Breast epithelium (tissue), 4 donors: ENCODE measurements at regions not wholly inside any gene's neighbourhood (a gene's known extent, or its start where the extent isn't known, plus 50 kb on each side); places are given as distances from the start of the nearest gene placed in this dataset.

Experiments
- DNase-seq, 2 donors: peaks; one replicate each; pipeline ENCODE4 v3.0.0-alpha.2; 2019; ENCODE audit warnings: low spot score in 2 of 2
- H3K27ac ChIP-seq, 2 donors: fragments of 200-600 bp; sonication (generic) in 1 of 2; one replicate each; pipeline ENCODE4 v1.5.1; 2016 to 2019; ENCODE audit warnings: mild to moderate bottlenecking in 1 of 2
- H3K27me3 ChIP-seq, 2 donors: fragments of 200-600 bp; sonication (generic) in 1 of 2; one replicate each; pipeline versions ENCODE4 v1.5.1 to v1.6.0; 2017 to 2019; ENCODE audit warnings: control low read depth in 1 of 2, mild to moderate bottlenecking in 1 of 2
- H3K36me3 ChIP-seq: fragments of 200-600 bp; one replicate; pipeline ENCODE4 v1.5.1; 2019
- H3K4me1 ChIP-seq, 2 donors: fragments of 200-600 bp; sonication (generic); one replicate each; pipeline ENCODE4 v1.5.1; 2016 to 2019; ENCODE audit warnings: control low read depth in 1 of 2
- H3K4me3 ChIP-seq, 3 donors: fragments of 200-600 bp; sonication (generic); 1 replicate in 2 of 3; 2 replicates in 1 of 3; pipeline ENCODE4 v1.5.1; 2016 to 2019; ENCODE audit warnings: mild to moderate bottlenecking in 3 of 3, moderate library complexity in 2 of 3
- H3K9me3 ChIP-seq, 2 donors: fragments of 200-600 bp; sonication (generic) in 1 of 2; one replicate each; pipeline ENCODE4 v1.5.1; 2016 to 2019; ENCODE audit warnings: control low read depth in 1 of 2
- CTCF ChIP-seq, 3 donors: fragments of 450-650 bp; IDR thresholded peaks; one replicate each; pipeline ENCODE4 v1.5.1; 2016 to 2017; ENCODE audit warnings: antibody characterized with exemption in 3 of 3, mild to moderate bottlenecking in 3 of 3, moderate library complexity in 3 of 3
- POLR2A ChIP-seq: fragments of 450-650 bp; IDR thresholded peaks from one replicate; pipeline ENCODE4 v1.6.1; 2016; ENCODE audit warnings: antibody characterized with exemption, mild to moderate bottlenecking, moderate library complexity
- POLR2AphosphoS5 ChIP-seq, 3 donors: sonication (generic); formaldehyde crosslinking; IDR thresholded peaks; one replicate each; pipeline ENCODE4 v1.6.1; 2017; ENCODE audit warnings: antibody characterized with exemption in 3 of 3
- intact Hi-C: fragments of 100-400 bp; cut with DNase I; formaldehyde crosslinking; loops from one replicate; pipeline ENCODE4 v1.15.1; 2023; ENCODE audit warnings: low total_unique reads

DNA sequence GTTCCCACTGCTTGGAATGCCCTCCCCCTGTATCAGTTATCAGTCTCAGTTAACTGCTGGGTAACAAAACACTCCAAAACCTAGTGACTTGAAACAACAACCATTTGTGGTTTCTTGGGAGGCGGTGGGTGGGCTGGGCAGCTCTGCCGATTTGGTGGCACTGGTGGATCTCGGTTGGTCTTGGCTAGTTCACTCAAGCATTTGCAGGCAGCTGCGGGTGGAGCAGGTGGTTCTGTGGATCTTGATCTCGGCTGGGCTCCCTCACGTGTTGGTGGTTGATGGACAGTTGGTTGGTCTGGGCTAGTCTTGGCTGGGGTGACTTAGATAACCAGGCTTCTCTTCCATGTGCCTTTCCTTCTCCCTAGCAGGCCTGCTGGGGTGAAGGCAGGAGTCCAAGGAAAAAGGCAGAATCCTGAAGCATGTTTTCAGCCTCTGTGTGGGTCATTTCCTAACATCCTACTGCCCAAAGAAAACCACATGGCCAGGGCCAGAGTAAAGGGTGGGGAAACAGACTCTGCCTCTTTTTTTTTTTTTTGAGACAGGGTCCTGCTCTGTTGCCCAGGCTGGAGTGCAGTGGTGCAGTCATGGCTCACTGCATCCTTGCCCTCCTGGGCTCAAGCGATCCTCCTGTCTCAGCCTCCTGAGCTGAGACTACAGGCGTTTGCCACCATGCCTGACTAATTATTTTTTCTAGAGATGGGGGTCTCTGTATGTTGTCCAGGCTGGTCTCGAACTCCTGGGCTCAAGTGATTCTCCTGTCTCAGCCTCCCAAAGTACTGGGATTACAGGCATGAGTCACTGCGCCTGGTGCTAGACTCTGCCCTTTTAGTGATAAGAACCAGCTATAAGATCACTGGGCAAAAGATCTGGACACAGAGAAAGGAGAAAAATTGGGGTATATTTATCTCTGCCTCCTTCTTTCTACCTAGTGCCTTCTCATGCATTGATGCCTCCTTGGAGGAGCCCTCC, 183.7 kb downstream of the RGS3 start:
- no peaks in the 10 kb centered on the region for H3K9me3 ChIP-seq
- no peak for TF ChIP-seq CTCF (IDR thresholded peaks at IDR 0.05)
- DNase-seq: peak in 1 of 2 donors; percentile 40
- no peaks in the 10 kb centered on the region for H3K36me3 ChIP-seq
- intact Hi-C loops: no loop called here
- no peaks in the 10 kb centered on the region for H3K4me1 ChIP-seq
- H3K4me3 ChIP-seq: no peak overlapping the region
- H3K27ac ChIP-seq: peak overlapping the region in 1 of 2 donors; percentile 25
- H3K27me3 ChIP-seq: no peaks in the 10 kb centered on the region

GRCh38 chr9:113648048-113648447, 184.5 kb downstream of the RGS3 start:
- Histone ChIP-seq H3K9me3 (no peaks in the 10 kb centered on the region), H3K27ac (peak overlapping the region in 1 of 2 donors; percentile 25), H3K4me1 (no peaks in the 10 kb centered on the region), H3K36me3 (no peaks in the 10 kb centered on the region), H3K27me3 (no peaks in the 10 kb centered on the region), H3K4me3 (no peak overlapping the region)
- intact Hi-C loops: no loop called here
- DNase-seq: peak in 1 of 2 donors; percentile 24
- no peak for TF ChIP-seq POLR2A
- TF ChIP-seq CTCF (IDR thresholded peaks at IDR 0.05): no peak
- TF ChIP-seq POLR2AphosphoS5 (IDR thresholded peaks at IDR 0.05): peak in 1 of 3 donors; percentile 23

DNA sequence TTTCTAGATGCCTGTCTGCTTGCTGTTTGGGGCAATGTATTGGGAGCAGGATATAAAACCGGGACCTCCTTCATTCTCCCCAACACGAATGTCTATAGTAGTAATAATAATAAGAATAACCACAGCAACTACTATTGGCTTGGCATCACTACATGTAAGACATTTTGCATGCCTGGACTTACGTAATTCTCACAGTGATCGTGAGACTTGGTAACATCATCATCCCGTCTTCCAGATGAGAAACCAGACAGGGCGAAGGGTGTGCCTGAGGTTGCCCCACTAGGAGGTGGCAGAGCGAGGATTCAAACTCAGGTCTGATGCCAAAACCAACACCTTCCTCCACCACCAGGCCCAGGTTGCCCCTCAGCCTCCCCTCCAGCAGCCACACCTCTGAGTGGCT, 185.1 kb downstream of the RGS3 start:
- TF ChIP-seq CTCF (IDR thresholded peaks at IDR 0.05): no peak
- no peak overlapping the region for H3K27ac ChIP-seq
- DNase-seq: peak in 1 of 2 donors; percentile 24
- H3K4me1 ChIP-seq: no peaks in the 10 kb centered on the region
- H3K9me3 ChIP-seq: no peaks in the 10 kb centered on the region
- H3K4me3 ChIP-seq: no peak overlapping the region
- no peaks in the 10 kb centered on the region for H3K36me3 ChIP-seq
- H3K27me3 ChIP-seq: no peaks in the 10 kb centered on the region
- intact Hi-C loops: no loop called here

DNA sequence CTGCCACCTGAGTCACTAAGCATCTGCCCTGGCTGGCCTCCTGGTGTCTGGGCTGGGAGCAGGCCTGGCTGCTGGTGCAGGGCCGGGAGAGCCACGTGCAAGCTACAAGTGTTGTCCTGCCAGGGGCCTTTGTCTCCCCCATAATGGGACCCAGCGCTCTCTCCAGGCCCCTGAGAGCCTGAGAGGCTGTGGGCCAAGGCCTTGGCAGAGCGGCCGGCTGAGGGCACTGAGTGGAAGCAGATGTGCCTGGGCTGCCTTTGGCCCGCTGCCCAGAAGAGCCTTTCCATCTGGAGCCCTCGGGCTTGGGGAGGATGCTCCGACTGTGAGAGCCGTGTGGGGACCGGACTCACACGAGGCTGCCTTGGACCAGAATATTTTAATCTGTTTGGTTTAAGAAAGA, 185.5 kb downstream of the RGS3 start:
- TF ChIP-seq CTCF (IDR thresholded peaks at IDR 0.05) (no peak), POLR2A (no peak), POLR2AphosphoS5 (IDR thresholded peaks at IDR 0.05) (no peak)
- H3K4me3 ChIP-seq: no peak overlapping the region
- no peaks in the 10 kb centered on the region for H3K36me3 ChIP-seq
- peak overlapping the region in 1 of 2 donors; percentile 32 for H3K27ac ChIP-seq
- H3K27me3 ChIP-seq: no peaks in the 10 kb centered on the region
- intact Hi-C loops: no loop called here
- DNase-seq: peak in 1 of 2 donors; percentile 38
- H3K4me1 ChIP-seq: no peaks in the 10 kb centered on the region
- no peaks in the 10 kb centered on the region for H3K9me3 ChIP-seq

GRCh38 chr9:113649855-113650206, 186.3 kb downstream of the RGS3 start:
- TF ChIP-seq POLR2A: no peak
- TF ChIP-seq CTCF (IDR thresholded peaks at IDR 0.05): no peak
- no peak for TF ChIP-seq POLR2AphosphoS5 (IDR thresholded peaks at IDR 0.05)
- DNase-seq: no peak
- intact Hi-C loops: no loop called here
- Histone ChIP-seq H3K27me3 (no peaks in the 10 kb centered on the region), H3K27ac (no peak overlapping the region), H3K9me3 (no peaks in the 10 kb centered on the region), H3K4me1 (peaks cover 0 to 5% of the 10 kb centered on the region in 2 donors), H3K36me3 (no peaks in the 10 kb centered on the region), H3K4me3 (no peak overlapping the region)
